NCI-H510A treated with DMSO at 0.1 percent for 48 hours (cell line): ENCODE measurements at regions not wholly inside any gene's neighbourhood (a gene's known extent, or its start where the extent isn't known, plus 50 kb on each side); places are given as distances from the start of the nearest gene placed in this dataset.

Source experiments
- DNase-seq: peaks from one replicate; lab custom pipeline; 2025; lab: John Stamatoyannopoulos, UW

- DNase-seq, result no peak
Measured at GRCh38 chr9:84393266-84393950, 52.9 kb upstream of the SLC28A3 start.

- DNase-seq, result no peak
Measured at GRCh38 chr9:84394036-84394435, 53.5 kb upstream of the SLC28A3 start.

GRCh38 chr9:84397151-84397728 lies 56.7 kb upstream of the SLC28A3 start:
- DNase-seq, result peak; percentile 79

- no peak for DNase-seq
Measured at GRCh38 chr9:84397822-84398221, 57.3 kb upstream of the SLC28A3 start.

GRCh38 chr9:84402517-84402916 lies 62.0 kb upstream of the SLC28A3 start:
- no peak for DNase-seq

GRCh38 chr9:84403288-84403687 lies 62.7 kb upstream of the SLC28A3 start:
- DNase-seq, result no peak

GRCh38 chr9:84404095-84404686 lies 63.6 kb upstream of the SLC28A3 start:
- DNase-seq, result no peak

- no peak for DNase-seq
Measured at GRCh38 chr9:84405667-84406066, 65.1 kb upstream of the SLC28A3 start.

GRCh38 chr9:84408416-84408815 lies 67.9 kb upstream of the SLC28A3 start:
- no peak for DNase-seq

- no peak for DNase-seq
Measured at GRCh38 chr9:84411683-84412267, 71.2 kb upstream of the SLC28A3 start.

- DNase-seq, result no peak
Measured at GRCh38 chr9:84412654-84413053, 72.1 kb upstream of the SLC28A3 start.

GRCh38 chr9:84413301-84413700 lies 72.7 kb upstream of the SLC28A3 start:
- no peak for DNase-seq

- no peak for DNase-seq
Measured at GRCh38 chr9:84419031-84419602, 78.6 kb upstream of the SLC28A3 start.

GRCh38 chr9:84424931-84425330 lies 84.4 kb upstream of the SLC28A3 start:
- DNase-seq, result no peak

GRCh38 chr9:84432746-84433145 lies 92.2 kb upstream of the SLC28A3 start:
- no peak for DNase-seq

- DNase-seq, result no peak
Measured at GRCh38 chr9:84435902-84436301, 95.3 kb upstream of the SLC28A3 start.

- no peak for DNase-seq
Measured at GRCh38 chr9:84436386-84437109, 96.0 kb upstream of the SLC28A3 start.

- no peak for DNase-seq
Measured at GRCh38 chr9:84438391-84438790, 97.8 kb upstream of the SLC28A3 start.

GRCh38 chr9:84439250-84439649 lies 98.7 kb upstream of the SLC28A3 start:
- DNase-seq, result no peak

GRCh38 chr9:84442712-84443111 lies 102.2 kb upstream of the SLC28A3 start:
- DNase-seq, result no peak

GRCh38 chr9:84445737-84446136 lies 105.2 kb upstream of the SLC28A3 start:
- no peak for DNase-seq

GRCh38 chr9:84447305-84447704 lies 106.7 kb upstream of the SLC28A3 start:
- DNase-seq, result peak; percentile 31
